HG03558 (cell line): ENCODE measurements at regions not wholly inside any gene's neighbourhood (a gene's known extent, or its start where the extent isn't known, plus 50 kb on each side); places are given as distances from the start of the nearest gene placed in this dataset.
"Not testable (repeated sequence)": the region's sequence is repeated elsewhere in the genome, so short reads cannot be mapped to it uniquely, and the experiment has no call there.

Experiments
- ATAC-seq: cut with Tn5 transposase; IDR thresholded peaks from one replicate; pipeline ENCODE4 v1.9.1; 2021; ENCODE audit warnings: moderate number of reproducible peaks; ENCODE audit not compliant: unreplicated experiment; ENCODE audit errors: extremely low read depth

GRCh38 chr1:149635290-149635899 is 51.7 kb downstream of the PPIAL4C start:
- not testable (repeated sequence) for ATAC-seq

- peak; percentile 37 for ATAC-seq
These were observed 52.9 kb downstream of the PPIAL4C start for GRCh38 chr1:149636286-149637122.

GRCh38 chr1:149638481-149638880 is 54.8 kb downstream of the PPIAL4C start:
- ATAC-seq, result not testable (repeated sequence)

GRCh38 chr1:149638901-149639658 is 55.4 kb downstream of the PPIAL4C start:
- ATAC-seq, result not testable (repeated sequence)

- ATAC-seq, result not testable (repeated sequence)
These were observed 57.5 kb downstream of the PPIAL4C start for GRCh38 chr1:149641179-149641578.

GRCh38 chr1:149644818-149645217 is 61.2 kb downstream of the PPIAL4C start:
- not testable (repeated sequence) for ATAC-seq

GRCh38 chr1:149646360-149647017 is 62.8 kb downstream of the PPIAL4C start:
- ATAC-seq, result not testable (repeated sequence)

- not testable (repeated sequence) for ATAC-seq
These were observed 63.3 kb downstream of the PPIAL4C start for GRCh38 chr1:149647018-149647373.

- not testable (repeated sequence) for ATAC-seq
These were observed 74.1 kb downstream of the PPIAL4C start for GRCh38 chr1:149657750-149658149.

- not testable (repeated sequence) for ATAC-seq
These were observed 74.5 kb downstream of the PPIAL4C start for GRCh38 chr1:149658175-149658574.

GRCh38 chr1:149664624-149665023 is 81.0 kb downstream of the PPIAL4C start:
- ATAC-seq, result not testable (repeated sequence)

- not testable (repeated sequence) for ATAC-seq
These were observed 81.4 kb downstream of the PPIAL4C start for GRCh38 chr1:149665033-149665432.

- ATAC-seq, result not testable (repeated sequence)
These were observed 81.9 kb downstream of the PPIAL4C start for GRCh38 chr1:149665528-149665927.

GRCh38 chr1:149673231-149673909 is 89.7 kb downstream of the PPIAL4C start:
- not testable (repeated sequence) for ATAC-seq

- ATAC-seq, result not testable (repeated sequence)
These were observed 91.3 kb downstream of the PPIAL4C start for GRCh38 chr1:149674921-149675320.

- not testable (repeated sequence) for ATAC-seq
These were observed 93.7 kb downstream of the PPIAL4C start for GRCh38 chr1:149677359-149677758.

GRCh38 chr1:149686593-149687238 is 95.8 kb upstream of the FCGR1A start:
- ATAC-seq, result not testable (repeated sequence)

- not testable (repeated sequence) for ATAC-seq
These were observed 91.1 kb upstream of the FCGR1A start for GRCh38 chr1:149691399-149691798.
